NCI-H1048 (cell line): ENCODE measurements at regions not wholly inside any gene's neighbourhood (a gene's known extent, or its start where the extent isn't known, plus 50 kb on each side); places are given as distances from the start of the nearest gene placed in this dataset.
"Not testable (repeated sequence)": the region's sequence is repeated elsewhere in the genome, so short reads cannot be mapped to it uniquely, and the experiment has no call there.

Experiments
- DNase-seq: peaks from one replicate; lab custom pipeline; 2025; lab: John Stamatoyannopoulos, UW

- DNase-seq: no peak
Measured at GRCh38 chr7:125253452-125254190, 324.0 kb upstream of the POT1 start.

- no peak for DNase-seq
Measured at GRCh38 chr7:125247514-125248098, 318.0 kb upstream of the POT1 start.

GRCh38 chr7:125246706-125247105, 317.1 kb upstream of the POT1 start:
- no peak for DNase-seq

GRCh38 chr7:125241548-125241947, 311.9 kb upstream of the POT1 start:
- no peak for DNase-seq

GRCh38 chr7:125222596-125222995, 293.0 kb upstream of the POT1 start:
- DNase-seq: no peak

- DNase-seq: no peak
Measured at GRCh38 chr7:125218076-125218475, 288.5 kb upstream of the POT1 start.

- DNase-seq: no peak
Measured at GRCh38 chr7:125201002-125201401, 271.4 kb upstream of the POT1 start.

- DNase-seq: no peak
Measured at GRCh38 chr7:125197731-125198393, 268.2 kb upstream of the POT1 start.

- DNase-seq: no peak
Measured at GRCh38 chr7:125195156-125195555, 265.5 kb upstream of the POT1 start.

GRCh38 chr7:125193263-125193662, 263.6 kb upstream of the POT1 start:
- no peak for DNase-seq

GRCh38 chr7:125184801-125185200, 255.2 kb upstream of the POT1 start:
- DNase-seq: no peak

GRCh38 chr7:125181569-125182267, 252.1 kb upstream of the POT1 start:
- DNase-seq: not testable (repeated sequence)

GRCh38 chr7:125173571-125173970, 243.9 kb upstream of the POT1 start:
- no peak for DNase-seq

GRCh38 chr7:125169088-125169487, 239.5 kb upstream of the POT1 start:
- DNase-seq: no peak

- DNase-seq: no peak
Measured at GRCh38 chr7:125154930-125155329, 225.3 kb upstream of the POT1 start.

GRCh38 chr7:125149151-125149550, 219.5 kb upstream of the POT1 start:
- DNase-seq: no peak

- no peak for DNase-seq
Measured at GRCh38 chr7:125147047-125147446, 217.4 kb upstream of the POT1 start.

GRCh38 chr7:125136755-125137532, 207.3 kb upstream of the POT1 start:
- no peak for DNase-seq

- no peak for DNase-seq
Measured at GRCh38 chr7:125136341-125136740, 206.7 kb upstream of the POT1 start.

GRCh38 chr7:125130173-125130572, 200.5 kb upstream of the POT1 start:
- no peak for DNase-seq

- DNase-seq: no peak
Measured at GRCh38 chr7:125127304-125127703, 197.7 kb upstream of the POT1 start.

- DNase-seq: no peak
Measured at GRCh38 chr7:125126376-125126775, 196.8 kb upstream of the POT1 start.
